Mesothelial cell of epicardium (in vitro differentiated cells): ENCODE measurements at regions not wholly inside any gene's neighbourhood (a gene's known extent, or its start where the extent isn't known, plus 50 kb on each side); places are given as distances from the start of the nearest gene placed in this dataset.

Experiments
- DNase-seq, 2 experiments: peaks; one replicate each; pipeline ENCODE4 v3.0.0; 2021; ENCODE audit warnings: low spot score in 2 of 2; ENCODE audit not compliant: unreplicated experiment in 2 of 2
- H3K27ac Mint-ChIP-seq: 2 replicates; pipeline ENCODE4 v1.8.0; 2021; ENCODE audit warnings: mixed read lengths
- H3K27me3 Mint-ChIP-seq: 2 replicates; pipeline ENCODE4 v1.8.0; 2021; ENCODE audit warnings: low read depth, mixed read lengths
- H3K36me3 Mint-ChIP-seq: 2 replicates; pipeline ENCODE4 v1.8.0; 2021; ENCODE audit warnings: mixed read lengths
- H3K4me1 Mint-ChIP-seq: 2 replicates; pipeline ENCODE4 v1.8.0; 2021; ENCODE audit warnings: mixed read lengths
- H3K4me3 Mint-ChIP-seq: 2 replicates; pipeline ENCODE4 v1.8.0; 2021; ENCODE audit warnings: mild to moderate bottlenecking, moderate library complexity, mixed read lengths
- H3K9me3 Mint-ChIP-seq: 2 replicates; pipeline ENCODE4 v1.8.0; 2021; ENCODE audit warnings: mixed read lengths
- CTCF ChIP-seq: fragments of 200-600 bp; sonication (generic); IDR thresholded peaks from one replicate; pipeline ENCODE4 v1.5.0; 2021; ENCODE audit warnings: antibody characterized with exemption; ENCODE audit not compliant: unreplicated experiment

GRCh38 chr3:144073698-144074097 lies 102.1 kb downstream of the DIPK2A start:
- H3K36me3 Mint-ChIP-seq = peaks cover 8% of the 10 kb centered on the region
- TF ChIP-seq CTCF = no peak

GRCh38 chr3:144079634-144080033 lies 108.0 kb downstream of the DIPK2A start:
- H3K4me1 Mint-ChIP-seq = peaks cover 5% of the 10 kb centered on the region
- H3K4me3 Mint-ChIP-seq = no peak overlapping the region
- no peak for DNase-seq
- no peaks in the 10 kb centered on the region for H3K9me3 Mint-ChIP-seq
- no peak overlapping the region for H3K27ac Mint-ChIP-seq
- no peaks in the 10 kb centered on the region for H3K36me3 Mint-ChIP-seq
- H3K27me3 Mint-ChIP-seq = no peaks in the 10 kb centered on the region
- no peak for TF ChIP-seq CTCF

More at GRCh38 chr3:144073698-144074097, 102.1 kb downstream of the DIPK2A start:
- Mint-ChIP-seq H3K4me3 (no peak overlapping the region), H3K27me3 (no peaks in the 10 kb centered on the region), H3K4me1 (peaks cover 4% of the 10 kb centered on the region), H3K9me3 (peaks cover 34% of the 10 kb centered on the region), H3K27ac (peak overlapping the region; percentile 31)
- no peak for DNase-seq

- TF ChIP-seq CTCF = no peak
- peaks cover 6% of the 10 kb centered on the region for H3K4me1 Mint-ChIP-seq
- no peaks in the 10 kb centered on the region for H3K27me3 Mint-ChIP-seq
These were observed 113.3 kb downstream of the DIPK2A start for GRCh38 chr3:144084929-144085328.

GRCh38 chr3:144085964-144086363 lies 114.3 kb downstream of the DIPK2A start:
- Mint-ChIP-seq H3K9me3 (no peaks in the 10 kb centered on the region), H3K36me3 (no peaks in the 10 kb centered on the region), H3K4me3 (no peak overlapping the region), H3K4me1 (peaks cover 4% of the 10 kb centered on the region), H3K27me3 (no peaks in the 10 kb centered on the region), H3K27ac (no peak overlapping the region)
- TF ChIP-seq CTCF = no peak
- DNase-seq = no peak

More at GRCh38 chr3:144084929-144085328, 113.3 kb downstream of the DIPK2A start:
- DNase-seq = no peak
- H3K4me3 Mint-ChIP-seq = no peak overlapping the region
- no peaks in the 10 kb centered on the region for H3K9me3 Mint-ChIP-seq
- H3K36me3 Mint-ChIP-seq = no peaks in the 10 kb centered on the region
- H3K27ac Mint-ChIP-seq = no peak overlapping the region

- Mint-ChIP-seq H3K27me3 (no peaks in the 10 kb centered on the region), H3K36me3 (no peaks in the 10 kb centered on the region), H3K27ac (no peak overlapping the region), H3K4me3 (no peak overlapping the region), H3K4me1 (no peaks in the 10 kb centered on the region), H3K9me3 (peaks cover 21% of the 10 kb centered on the region)
- TF ChIP-seq CTCF = no peak
- no peak for DNase-seq
These were observed 124.4 kb downstream of the DIPK2A start for GRCh38 chr3:144096016-144096415.

GRCh38 chr3:144097163-144097562 lies 125.5 kb downstream of the DIPK2A start:
- no peak overlapping the region for H3K27ac Mint-ChIP-seq
- H3K4me1 Mint-ChIP-seq = no peaks in the 10 kb centered on the region
- no peak for DNase-seq
- no peaks in the 10 kb centered on the region for H3K36me3 Mint-ChIP-seq
- no peaks in the 10 kb centered on the region for H3K27me3 Mint-ChIP-seq
- H3K9me3 Mint-ChIP-seq = peaks cover 21% of the 10 kb centered on the region
- no peak overlapping the region for H3K4me3 Mint-ChIP-seq
- TF ChIP-seq CTCF = no peak
